ENCODE measurements at regions not wholly inside any gene's neighbourhood (a gene's known extent, or its start where the extent isn't known, plus 50 kb on each side); places are given as distances from the start of the nearest gene placed in this dataset.

- Histone ChIP-seq H3K9ac (ENCODE audit: extremely low read depth, low read length, poor library complexity, severe bottlenecking) (no peak overlapping the region), H3K4me3 (ENCODE audit: low read length) (no peak overlapping the region), H3K9me3 (ENCODE audit: control insufficient read depth, low read length) (peaks cover 21% of the 10 kb centered on the region), H3K27ac (ENCODE audit: low read depth, low read length) (no peak overlapping the region), H3K36me3 (ENCODE audit: control insufficient read depth, insufficient read depth, low read length) (no peaks in the 10 kb centered on the region), H3K4me1 (ENCODE audit: control insufficient read depth, insufficient read depth, low read length) (peaks cover 3% of the 10 kb centered on the region), H3K27me3 (ENCODE audit: control insufficient read depth, insufficient read depth, low read length, poor library complexity, severe bottlenecking) (no peaks in the 10 kb centered on the region)
- no peak overlapping the region for H3K27ac Mint-ChIP-seq
- no peaks in the 10 kb centered on the region for H3K27me3 Mint-ChIP-seq (ENCODE audit: insufficient read depth)
- H3K4me3 Mint-ChIP-seq = no peak overlapping the region
- peaks cover 3% of the 10 kb centered on the region for H3K36me3 Mint-ChIP-seq (ENCODE audit: low read depth)
- H3K9me3 Mint-ChIP-seq = peaks cover 30% of the 10 kb centered on the region
- no peak for TF ChIP-seq CTCF (conservative IDR thresholded peaks at IDR 0.05)
- no peaks in the 10 kb centered on the region for H3K4me1 Mint-ChIP-seq
- DNase-seq = peak; percentile 24
- WGBS, 2 experiments (ENCODE audit: insufficient coverage in 1 of 2, insufficient read length in 1 of 2) = 90 to 96% methylated on average over 13 to 14 of the region's 14 CpGs
These were observed 92.0 kb downstream of the MYEOV start for GRCh38 chr11:69385832-69386427.

GRCh38 chr11:69386594-69387408 lies 92.8 kb downstream of the MYEOV start:
- no peaks in the 10 kb centered on the region for H3K36me3 ChIP-seq (ENCODE audit: control insufficient read depth, insufficient read depth, low read length)
- Mint-ChIP-seq H3K27ac (no peak overlapping the region), H3K4me3 (no peak overlapping the region), H3K36me3 (ENCODE audit: low read depth) (peaks cover 3% of the 10 kb centered on the region), H3K4me1 (no peaks in the 10 kb centered on the region), H3K9me3 (peaks cover 30% of the 10 kb centered on the region), H3K27me3 (ENCODE audit: insufficient read depth) (no peaks in the 10 kb centered on the region)
- DNase-seq = no peak
- H3K9ac ChIP-seq (ENCODE audit: extremely low read depth, low read length, poor library complexity, severe bottlenecking) = no peak overlapping the region
- H3K4me3 ChIP-seq (ENCODE audit: low read length) = no peak overlapping the region
- no peaks in the 10 kb centered on the region for H3K27me3 ChIP-seq (ENCODE audit: control insufficient read depth, insufficient read depth, low read length, poor library complexity, severe bottlenecking)
- no peak for TF ChIP-seq CTCF (conservative IDR thresholded peaks at IDR 0.05)
- no peak overlapping the region for H3K27ac ChIP-seq (ENCODE audit: low read depth, low read length)
- peaks cover 3% of the 10 kb centered on the region for H3K4me1 ChIP-seq (ENCODE audit: control insufficient read depth, insufficient read depth, low read length)
- H3K9me3 ChIP-seq (ENCODE audit: control insufficient read depth, low read length) = peaks cover 21% of the 10 kb centered on the region
- WGBS, 2 experiments (ENCODE audit: insufficient coverage in 1 of 2, insufficient read length in 1 of 2) = 93 to 97% methylated on average over 7 to 8 of the region's 8 CpGs

- Histone ChIP-seq H3K4me3 (ENCODE audit: low read length) (no peak overlapping the region), H3K27me3 (ENCODE audit: control insufficient read depth, insufficient read depth, low read length, poor library complexity, severe bottlenecking) (no peaks in the 10 kb centered on the region), H3K9me3 (ENCODE audit: control insufficient read depth, low read length) (peaks cover 21% of the 10 kb centered on the region), H3K36me3 (ENCODE audit: control insufficient read depth, insufficient read depth, low read length) (no peaks in the 10 kb centered on the region), H3K4me1 (ENCODE audit: control insufficient read depth, insufficient read depth, low read length) (peaks cover 3% of the 10 kb centered on the region), H3K9ac (ENCODE audit: extremely low read depth, low read length, poor library complexity, severe bottlenecking) (no peak overlapping the region), H3K27ac (ENCODE audit: low read depth, low read length) (no peak overlapping the region)
- Mint-ChIP-seq H3K4me1 (no peaks in the 10 kb centered on the region), H3K9me3 (peaks cover 30% of the 10 kb centered on the region), H3K27ac (no peak overlapping the region), H3K27me3 (ENCODE audit: insufficient read depth) (no peaks in the 10 kb centered on the region), H3K36me3 (ENCODE audit: low read depth) (peaks cover 3% of the 10 kb centered on the region), H3K4me3 (no peak overlapping the region)
- no peak for DNase-seq
- 90 to 94% methylated on average over 3 of the region's 3 CpGs for whole genome bisulfite sequencing, 2 experiments (ENCODE audit: insufficient coverage in 1 of 2, insufficient read length in 1 of 2)
- no peak for TF ChIP-seq CTCF (conservative IDR thresholded peaks at IDR 0.05)
These were observed 93.5 kb downstream of the MYEOV start for GRCh38 chr11:69387409-69387885.

All from endodermal cell (in vitro differentiated cells).